HG02870 (cell line): ENCODE measurements at regions not wholly inside any gene's neighbourhood (a gene's known extent, or its start where the extent isn't known, plus 50 kb on each side); places are given as distances from the start of the nearest gene placed in this dataset.

Experiments used
- ATAC-seq: cut with Tn5 transposase; IDR thresholded peaks from one replicate; pipeline ENCODE4 v1.9.1; 2021; ENCODE audit warnings: mild to moderate bottlenecking, moderate library complexity; ENCODE audit not compliant: unreplicated experiment

DNA sequence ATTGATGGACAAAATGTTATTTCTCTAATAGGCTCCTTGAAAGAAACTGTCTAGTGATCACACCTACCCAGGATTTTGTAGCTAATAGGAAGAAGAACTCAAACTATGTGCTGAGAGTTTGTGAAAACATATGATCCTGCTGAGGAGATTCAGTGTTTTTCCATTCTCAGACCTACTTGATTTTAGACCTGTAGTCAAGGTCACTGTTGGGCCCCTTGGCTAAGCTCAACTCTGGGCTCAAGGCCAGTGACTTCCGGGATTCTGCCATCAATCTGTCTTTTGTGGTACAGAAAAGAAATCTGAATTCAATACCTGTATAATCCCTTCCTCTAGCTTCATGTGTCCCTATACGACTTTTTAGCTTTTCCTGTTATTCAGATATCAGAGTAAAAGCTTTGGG lies 79.7 kb upstream of the FERD3L start:
- ATAC-seq = no peak

DNA sequence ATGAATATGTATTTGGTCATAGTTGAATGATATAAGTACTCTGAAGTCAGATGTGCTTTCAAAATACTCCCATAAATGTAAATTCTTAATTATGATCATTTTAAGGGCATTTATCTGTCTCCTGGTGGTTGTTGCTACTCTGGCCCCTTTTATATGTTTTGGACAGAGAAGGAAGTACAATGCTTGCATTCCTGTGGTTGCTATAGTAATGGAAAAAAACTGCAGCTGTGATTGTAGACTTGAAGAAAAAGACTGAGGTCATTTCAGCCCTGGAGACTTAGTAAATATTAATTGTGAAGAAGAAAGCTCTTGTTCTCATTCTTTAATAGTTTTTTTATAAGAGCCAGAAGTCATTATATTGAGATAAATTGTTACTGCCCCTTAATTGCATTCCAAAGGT lies 70.2 kb upstream of the FERD3L start:
- ATAC-seq = no peak

DNA sequence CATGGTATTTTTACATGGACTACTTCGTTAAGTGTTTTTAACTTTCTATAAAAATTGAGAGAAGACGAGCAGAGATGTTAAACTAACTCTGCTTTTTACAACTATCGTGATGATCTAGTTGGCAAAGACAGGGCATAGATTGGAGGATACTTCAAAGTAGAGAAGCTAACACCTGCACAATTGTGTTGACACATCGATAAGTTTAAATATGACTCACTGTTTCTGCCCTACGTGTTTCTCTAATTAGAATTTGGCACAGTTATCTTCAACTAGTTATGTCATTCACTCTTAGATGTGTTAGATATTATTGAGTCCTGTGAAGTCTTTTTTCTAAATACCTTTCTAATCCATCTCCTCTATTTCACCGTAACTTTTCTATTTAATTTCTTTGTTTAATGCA lies 68.5 kb upstream of the FERD3L start:
- no peak for ATAC-seq

DNA sequence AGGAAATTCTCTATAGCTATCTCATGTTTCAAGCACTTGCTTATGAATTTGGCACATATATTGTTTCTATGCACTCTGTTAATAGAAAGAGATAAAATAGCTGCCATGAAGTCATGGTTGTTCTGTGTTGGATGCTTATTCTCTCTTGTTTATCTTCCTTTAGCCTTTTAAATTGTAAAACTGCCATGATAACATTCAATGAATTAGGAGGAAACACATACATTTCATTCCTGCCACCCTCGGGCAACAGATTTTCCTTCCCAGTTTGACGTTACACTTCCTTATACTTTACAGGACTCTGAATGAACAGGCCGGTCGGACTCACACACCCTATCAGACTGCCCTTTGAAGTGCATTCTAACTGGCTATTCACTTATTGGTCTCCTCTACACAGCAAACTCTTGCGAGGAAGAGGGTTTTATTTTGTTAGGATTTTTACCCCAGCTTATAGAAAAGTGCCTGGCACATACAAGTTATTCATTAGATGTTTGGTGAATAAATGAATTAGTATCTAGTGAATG lies 65.7 kb upstream of the FERD3L start:
- ATAC-seq = no peak

DNA sequence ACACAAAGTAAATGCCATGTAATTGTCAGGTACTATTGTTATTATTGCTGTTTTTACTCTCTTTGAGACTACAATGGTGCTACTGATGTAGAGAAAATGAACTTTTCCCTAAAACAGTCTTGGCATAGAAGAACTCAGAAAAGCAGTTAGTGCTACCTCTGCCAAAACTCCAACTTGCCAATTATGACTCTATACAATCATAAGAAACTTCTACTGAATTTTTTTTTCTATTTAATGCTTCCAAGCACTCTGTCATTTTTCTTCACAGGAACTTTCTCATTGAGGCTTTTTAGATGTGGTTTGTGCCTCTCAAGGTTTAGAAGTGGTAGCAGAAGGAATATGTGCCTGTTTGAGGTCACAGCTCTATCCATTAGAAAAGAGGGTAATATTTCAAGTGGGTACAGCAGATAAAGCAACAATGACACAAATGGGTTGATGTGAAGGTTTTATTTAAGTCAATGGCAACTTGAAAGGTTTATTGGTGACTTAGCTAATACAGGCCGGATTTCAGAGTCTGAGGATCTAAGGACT lies 64.0 kb upstream of the FERD3L start:
- no peak for ATAC-seq

DNA sequence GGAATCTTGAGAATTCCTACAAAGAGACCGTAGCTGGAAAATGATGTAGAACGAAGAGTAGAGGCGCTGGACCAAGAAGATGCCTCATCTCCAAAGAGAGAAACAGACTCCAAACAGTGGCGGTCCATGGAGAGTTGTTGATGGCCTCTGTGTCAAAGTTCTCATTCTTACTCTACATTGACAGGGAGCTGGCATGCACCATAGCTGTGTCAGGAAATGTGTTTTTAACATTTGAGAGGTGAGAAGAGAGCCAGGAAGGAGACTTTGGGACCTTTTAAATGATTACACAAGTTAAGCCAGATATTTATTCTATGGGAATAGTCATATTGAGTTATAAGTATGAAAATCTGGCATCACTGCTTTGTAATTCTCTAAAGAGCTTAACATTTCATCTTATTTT lies 61.5 kb upstream of the FERD3L start:
- ATAC-seq = no peak

DNA sequence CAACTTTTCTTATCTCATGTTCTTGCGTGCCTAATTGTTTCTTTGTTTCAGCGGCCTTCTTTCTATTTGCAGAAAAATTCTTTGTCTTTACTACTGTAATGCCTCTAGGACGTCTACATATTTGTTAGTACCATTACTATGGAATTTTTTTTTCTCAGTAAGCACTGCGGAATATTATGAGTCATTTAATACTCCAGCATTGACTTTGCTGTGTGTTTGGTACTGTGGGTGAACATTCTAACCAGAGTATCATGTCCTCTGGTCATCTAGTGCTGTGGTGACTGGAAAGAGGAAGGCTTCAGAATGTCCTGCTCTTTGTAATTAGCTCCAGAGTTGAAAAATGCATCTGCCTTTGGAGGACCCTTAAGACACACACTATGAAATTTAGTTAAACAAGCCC lies 58.5 kb upstream of the FERD3L start:
- ATAC-seq = no peak

DNA sequence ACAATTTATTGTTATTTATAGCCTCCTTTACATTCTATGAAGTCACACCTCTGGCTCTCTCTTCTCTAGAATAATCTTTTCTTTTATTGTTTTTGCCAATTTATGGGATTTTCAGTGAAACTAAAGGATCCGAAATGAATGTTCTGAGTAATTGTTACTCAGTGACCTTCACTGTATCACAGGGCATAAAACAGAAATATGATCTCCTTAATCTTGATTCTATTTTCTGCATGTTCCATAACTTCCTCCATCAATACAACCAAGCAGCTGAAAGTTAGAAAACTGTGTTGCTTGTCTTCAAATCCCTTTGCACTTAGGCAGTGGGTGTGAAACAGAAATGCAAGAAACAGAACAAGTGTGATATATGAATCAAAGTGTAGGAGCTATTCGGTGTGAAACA lies 57.4 kb upstream of the FERD3L start:
- no peak for ATAC-seq
